Esophagus squamous epithelium (tissue), 5 donors: ENCODE measurements at regions not wholly inside any gene's neighbourhood (a gene's known extent, or its start where the extent isn't known, plus 50 kb on each side); places are given as distances from the start of the nearest gene placed in this dataset.

Experiments
- DNase-seq: peaks from one replicate; lab custom pipeline; 2025; lab: John Stamatoyannopoulos, UW
- H3K27ac ChIP-seq, 4 donors: fragments of 200-600 bp; sonication (generic); one replicate each; pipeline ENCODE4 v1.5.1; 2016 to 2019; ENCODE audit warnings: mild to moderate bottlenecking in 1 of 4
- H3K27me3 ChIP-seq, 4 donors: fragments of 200-600 bp; sonication (generic); 1 replicate in 3 of 4; 2 replicates in 1 of 4; pipeline versions ENCODE4 v1.5.1 to v1.6.0; 2017 to 2021; ENCODE audit warnings: antibody characterized with exemption in 1 of 4
- H3K36me3 ChIP-seq, 3 donors: fragments of 200-600 bp; sonication (generic); one replicate each; pipeline ENCODE4 v1.5.1; 2016 to 2019
- H3K4me1 ChIP-seq, 3 donors: fragments of 200-600 bp; sonication (generic); one replicate each; pipeline ENCODE4 v1.5.1; 2017 to 2019
- H3K4me3 ChIP-seq, 4 donors: fragments of 200-600 bp; sonication (generic); 1 replicate in 3 of 4; 2 replicates in 1 of 4; pipeline ENCODE4 v1.5.1; 2016 to 2019; ENCODE audit warnings: mild to moderate bottlenecking in 2 of 4, moderate library complexity in 1 of 4
- H3K9me3 ChIP-seq, 3 donors: fragments of 200-600 bp; sonication (generic); one replicate each; pipeline ENCODE4 v1.5.1; 2016 to 2019
- CTCF ChIP-seq, 6 experiments: fragments of 450-650 bp in 4 of 6; fragments of 200-600 bp in 2 of 6; sonication (generic) in 2 of 6; IDR thresholded peaks; one replicate each; pipeline ENCODE4 v1.5.1; 2016 to 2019; ENCODE audit warnings: antibody characterized with exemption in 6 of 6, mild to moderate bottlenecking in 4 of 6, moderate library complexity in 4 of 6
- POLR2A ChIP-seq, 4 donors: fragments of 450-650 bp; IDR thresholded peaks; one replicate each; pipeline ENCODE4 v1.6.1; 2017; ENCODE audit warnings: antibody characterized with exemption in 4 of 4, mild to moderate bottlenecking in 4 of 4, moderate library complexity in 3 of 4
- WGBS, 2 donors: methylation state at CpG; one replicate each; pipeline ENCODE4 v1.1.5; 2018; 5-methylcytosine and 5-hydroxymethylcytosine counted together
- intact Hi-C: fragments of 100-400 bp; cut with DNase I; formaldehyde crosslinking; loops from one replicate; pipeline ENCODE4 v1.15.0; 2022
- donor health status: DM: yes; HTN: yes; CAD: no.

GRCh38 chr14:61185534-61185933 lies 95.6 kb downstream of the TMEM30B start:
- Histone ChIP-seq H3K36me3 (no peaks in the 10 kb centered on the region), H3K4me3 (no peak overlapping the region), H3K27me3 (peaks cover 0 to 24% (median 0%) of the 10 kb centered on the region in 4 donors), H3K27ac (no peak overlapping the region), H3K4me1 (peaks cover 0 to 17% (median 6%) of the 10 kb centered on the region in 3 donors), H3K9me3 (no peaks in the 10 kb centered on the region)
- WGBS, 2 donors: 50 to 59% methylated on average over 2 of the region's 2 CpGs
- TF ChIP-seq POLR2A (IDR thresholded peaks at IDR 0.05) (no peak), CTCF (IDR thresholded peaks at IDR 0.05) (no peak)
- DNase-seq: no peak
- intact Hi-C loops: no loop called here

- no peak for DNase-seq
- H3K4me3 ChIP-seq: no peak overlapping the region
- TF ChIP-seq CTCF (IDR thresholded peaks at IDR 0.05) (no peak), POLR2A (IDR thresholded peaks at IDR 0.05) (no peak)
- H3K4me1 ChIP-seq: peaks cover 0 to 12% (median 4%) of the 10 kb centered on the region in 3 donors
- no peak overlapping the region for H3K27ac ChIP-seq
- intact Hi-C loops: no loop called here
- no peaks in the 10 kb centered on the region for H3K36me3 ChIP-seq
- 49 to 72% methylated on average over 2 of the region's 2 CpGs for WGBS, 2 donors
- H3K27me3 ChIP-seq: peaks cover 0 to 17% (median 0%) of the 10 kb centered on the region in 4 donors
- H3K9me3 ChIP-seq: no peaks in the 10 kb centered on the region
These were observed 97.0 kb downstream of the TMEM30B start for GRCh38 chr14:61184112-61184511.

GRCh38 chr14:61183196-61183885 lies 97.8 kb downstream of the TMEM30B start:
- Histone ChIP-seq H3K27me3 (peaks cover 0 to 9% (median 0%) of the 10 kb centered on the region in 4 donors), H3K9me3 (no peaks in the 10 kb centered on the region), H3K36me3 (no peaks in the 10 kb centered on the region), H3K4me1 (peaks cover 0 to 13% (median 3%) of the 10 kb centered on the region in 3 donors), H3K4me3 (no peak overlapping the region), H3K27ac (no peak overlapping the region)
- TF ChIP-seq POLR2A (IDR thresholded peaks at IDR 0.05) (no peak), CTCF (IDR thresholded peaks at IDR 0.05) (no peak)
- intact Hi-C loops: no loop called here
- WGBS, 2 donors: 19 to 34% methylated on average over 5 to 6 of the region's 6 CpGs
- no peak for DNase-seq

GRCh38 chr14:61179796-61180398 lies 101.2 kb downstream of the TMEM30B start:
- intact Hi-C loops: no loop called here
- Histone ChIP-seq H3K27me3 (no peaks in the 10 kb centered on the region), H3K27ac (no peak overlapping the region), H3K4me1 (peaks cover 4 to 25% (median 6%) of the 10 kb centered on the region in 3 donors), H3K4me3 (no peak overlapping the region), H3K9me3 (no peaks in the 10 kb centered on the region), H3K36me3 (no peaks in the 10 kb centered on the region)
- no peak for DNase-seq
- WGBS, 2 donors: 88 to 93% methylated on average over 6 to 7 of the region's 7 CpGs
- TF ChIP-seq POLR2A (IDR thresholded peaks at IDR 0.05) (no peak), CTCF (IDR thresholded peaks at IDR 0.05) (no peak)

- Histone ChIP-seq H3K9me3 (no peaks in the 10 kb centered on the region), H3K4me3 (no peak overlapping the region), H3K36me3 (no peaks in the 10 kb centered on the region), H3K4me1 (peaks cover 4 to 23% (median 6%) of the 10 kb centered on the region in 3 donors), H3K27me3 (no peaks in the 10 kb centered on the region), H3K27ac (peak overlapping the region in 1 of 4 donors; percentile 41)
- intact Hi-C loops: no loop called here
- no peak for TF ChIP-seq CTCF (IDR thresholded peaks at IDR 0.05)
- no peak for TF ChIP-seq POLR2A (IDR thresholded peaks at IDR 0.05)
- no peak for DNase-seq
- WGBS, 2 donors: 78 to 80% methylated on average over 7 of the region's 7 CpGs
These were observed 102.0 kb downstream of the TMEM30B start for GRCh38 chr14:61179061-61179690.
